Gastroesophageal sphincter (tissue), 4 donors: ENCODE measurements at regions not wholly inside any gene's neighbourhood (a gene's known extent, or its start where the extent isn't known, plus 50 kb on each side); places are given as distances from the start of the nearest gene placed in this dataset.

Source experiments
- ATAC-seq: fragments of 150-250 bp; one replicate; pipeline ENCODE4 v1.9.1; 2016; ENCODE audit warnings: mild to moderate bottlenecking, moderate library complexity
- H3K27ac ChIP-seq, 4 donors: fragments of 200-600 bp; sonication (generic) in 3 of 4; 1 replicate in 3 of 4; 2 replicates in 1 of 4; pipeline ENCODE4 v1.5.1; 2016 to 2019
- H3K27me3 ChIP-seq: fragments of 200-600 bp; sonication (generic); one replicate; pipeline ENCODE4 v1.5.1; 2019
- H3K36me3 ChIP-seq, 2 donors: fragments of 200-600 bp; sonication (generic); one replicate each; pipeline ENCODE4 v1.5.1; 2019; ENCODE audit warnings: control low read depth in 1 of 2
- H3K4me1 ChIP-seq, 3 donors: fragments of 200-600 bp; sonication (generic); 1 replicate in 2 of 3; 2 replicates in 1 of 3; pipeline ENCODE4 v1.5.1; 2016 to 2019; ENCODE audit warnings: control low read depth in 2 of 3
- H3K4me3 ChIP-seq, 2 donors: fragments of 200-600 bp; sonication (generic); one replicate each; pipeline ENCODE4 v1.5.1; 2019; ENCODE audit warnings: mild to moderate bottlenecking in 1 of 2, moderate library complexity in 1 of 2
- H3K9me3 ChIP-seq, 3 donors: fragments of 200-600 bp; sonication (generic); one replicate each; pipeline ENCODE4 v1.5.1; 2017 to 2019; ENCODE audit warnings: control low read depth in 2 of 3
- CTCF ChIP-seq, 4 experiments: fragments of 200-600 bp in 2 of 4; fragments of 450-650 bp in 2 of 4; sonication (generic) in 1 of 4; IDR thresholded peaks; one replicate each; pipeline ENCODE4 v1.5.1; 2017 to 2019; ENCODE audit warnings: antibody characterized with exemption in 4 of 4, mild to moderate bottlenecking in 2 of 4, moderate library complexity in 2 of 4
- EP300 ChIP-seq: sonication (generic); formaldehyde crosslinking; IDR thresholded peaks from one replicate; pipeline ENCODE4 v1.6.1; 2017; ENCODE audit warnings: antibody characterized with exemption, mild to moderate bottlenecking
- POLR2A ChIP-seq, 2 donors: fragments of 450-650 bp; IDR thresholded peaks; one replicate each; pipeline ENCODE4 v1.6.1; 2017; ENCODE audit warnings: antibody characterized with exemption in 2 of 2, mild to moderate bottlenecking in 2 of 2, moderate library complexity in 1 of 2
- POLR2AphosphoS5 ChIP-seq: sonication (generic); formaldehyde crosslinking; IDR thresholded peaks from one replicate; pipeline ENCODE4 v1.6.1; 2017; ENCODE audit warnings: antibody characterized with exemption
- WGBS, 2 donors: methylation state at CpG; one replicate each; pipeline ENCODE4 v1.1.5; 2018; ENCODE audit warnings: low coverage in 1 of 2; 5-methylcytosine and 5-hydroxymethylcytosine counted together

DNA sequence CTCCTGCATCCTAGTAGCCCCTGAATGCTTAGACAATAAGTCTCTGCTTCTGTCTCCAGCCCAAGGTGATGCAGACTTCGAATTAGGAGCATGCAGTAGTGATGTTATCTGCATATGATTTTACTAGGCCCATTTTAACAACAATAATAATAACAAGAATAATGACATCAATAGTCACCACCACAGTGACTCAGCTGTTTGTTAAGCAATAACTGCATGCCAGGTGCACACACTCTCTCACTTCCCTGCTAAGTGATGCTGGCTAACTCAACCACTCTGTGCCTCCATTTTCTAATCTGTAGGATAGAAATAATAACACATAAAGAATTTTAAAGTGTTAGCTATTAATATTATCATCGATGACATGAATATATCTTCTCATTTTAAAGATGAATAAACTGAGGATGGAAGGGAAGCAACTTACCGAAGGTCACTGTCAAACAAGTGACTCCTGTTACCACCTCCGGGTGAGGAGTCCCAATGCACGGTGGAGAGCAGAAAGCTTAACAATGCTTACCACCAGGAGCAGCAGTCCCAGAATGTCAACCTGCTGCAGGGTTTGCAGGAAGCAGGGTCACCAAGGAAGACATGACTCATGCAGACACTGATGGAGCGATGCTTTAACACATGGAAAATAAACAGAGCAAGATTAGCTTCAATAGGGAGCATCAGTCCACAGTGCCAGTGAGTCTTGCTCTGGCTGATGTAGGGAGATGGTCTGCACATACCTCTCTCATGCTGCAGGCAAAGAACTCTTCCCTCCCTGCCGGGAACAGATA is 290.2 kb downstream of the SPATA17 start:
- ATAC-seq = no peak
- TF ChIP-seq CTCF (IDR thresholded peaks at IDR 0.05) (no peak), POLR2A (IDR thresholded peaks at IDR 0.05) (no peak), POLR2AphosphoS5 (no peak), EP300 (no peak)
- no peaks in the 10 kb centered on the region for H3K9me3 ChIP-seq
- no peaks in the 10 kb centered on the region for H3K4me1 ChIP-seq
- H3K27ac ChIP-seq = no peak overlapping the region
- H3K36me3 ChIP-seq = no peaks in the 10 kb centered on the region
- WGBS, 2 donors = 46 to 68% methylated on average over 5 of the region's 7 CpGs
- H3K4me3 ChIP-seq = no peak overlapping the region
- H3K27me3 ChIP-seq = peaks cover 39% of the 10 kb centered on the region

DNA sequence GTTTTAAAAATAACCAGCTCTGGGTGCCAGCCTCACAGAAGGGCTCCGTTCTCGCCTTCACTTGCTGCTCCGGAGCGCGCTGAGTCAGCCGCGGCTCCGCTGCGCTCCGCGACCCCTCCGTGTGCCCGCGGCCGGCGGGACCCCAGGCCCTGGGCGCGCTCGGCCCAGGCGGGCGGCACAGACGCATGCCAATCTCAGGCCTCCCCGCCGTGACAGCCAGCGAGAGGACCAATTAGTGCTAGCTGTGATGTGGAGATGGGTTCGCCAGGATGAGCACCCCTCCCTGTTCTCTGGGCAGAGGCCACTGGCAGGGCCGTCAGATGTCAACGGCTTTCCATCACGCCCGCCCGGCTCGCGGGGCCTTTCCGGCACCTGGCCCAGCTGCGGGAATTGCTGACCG is 293.8 kb downstream of the SPATA17 start:
- TF ChIP-seq EP300 = no peak
- no peak for TF ChIP-seq POLR2AphosphoS5
- TF ChIP-seq POLR2A (IDR thresholded peaks at IDR 0.05) = no peak
- TF ChIP-seq CTCF (IDR thresholded peaks at IDR 0.05) = no peak
- peaks cover 41% of the 10 kb centered on the region for H3K27me3 ChIP-seq
- 49% methylated on average over 5 of the region's 36 CpGs; no CpG with 5 or more reads in 1 of the 2 donors for WGBS, 2 donors
- no peak overlapping the region for H3K4me3 ChIP-seq
- H3K4me1 ChIP-seq = no peaks in the 10 kb centered on the region
- no peak overlapping the region for H3K27ac ChIP-seq
- no peaks in the 10 kb centered on the region for H3K9me3 ChIP-seq
- no peaks in the 10 kb centered on the region for H3K36me3 ChIP-seq
- ATAC-seq = no peak

GRCh38 chr1:217929213-217929885 is 298.2 kb downstream of the SPATA17 start:
- H3K27me3 ChIP-seq = peaks cover 22% of the 10 kb centered on the region
- no peak for ATAC-seq
- WGBS, 2 donors = 54 to 64% methylated on average over 9 to 10 of the region's 10 CpGs
- no peaks in the 10 kb centered on the region for H3K4me1 ChIP-seq
- H3K36me3 ChIP-seq = no peaks in the 10 kb centered on the region
- TF ChIP-seq CTCF (IDR thresholded peaks at IDR 0.05) (no peak), EP300 (no peak), POLR2AphosphoS5 (no peak), POLR2A (IDR thresholded peaks at IDR 0.05) (no peak)
- no peak overlapping the region for H3K27ac ChIP-seq
- no peak overlapping the region for H3K4me3 ChIP-seq
- no peaks in the 10 kb centered on the region for H3K9me3 ChIP-seq

DNA sequence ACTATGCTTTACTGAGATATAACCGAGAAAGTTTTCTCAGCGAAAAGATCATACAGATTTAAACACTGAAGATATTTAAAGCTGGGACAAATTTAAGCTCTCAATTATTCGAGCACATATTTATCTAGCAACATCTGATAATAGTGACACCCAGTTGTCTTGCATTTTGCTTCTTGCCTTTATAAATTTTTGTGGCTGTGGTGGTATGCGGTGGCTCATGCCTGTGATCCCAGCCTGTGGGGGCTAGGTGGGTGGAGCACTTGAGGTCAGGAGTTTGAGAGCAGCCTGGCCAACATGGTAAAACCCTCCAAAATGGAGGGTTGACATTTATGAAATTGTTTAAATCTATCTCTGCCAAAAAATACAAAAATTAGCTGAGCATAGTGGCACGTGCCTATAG is 312.2 kb downstream of the SPATA17 start:
- H3K4me3 ChIP-seq = no peak overlapping the region
- no peak for ATAC-seq
- peaks cover 3% of the 10 kb centered on the region for H3K27me3 ChIP-seq
- no peaks in the 10 kb centered on the region for H3K36me3 ChIP-seq
- no peaks in the 10 kb centered on the region for H3K9me3 ChIP-seq
- 74 to 84% methylated on average over 5 of the region's 5 CpGs for WGBS, 2 donors
- no peak overlapping the region for H3K27ac ChIP-seq
- H3K4me1 ChIP-seq = no peaks in the 10 kb centered on the region
- TF ChIP-seq POLR2AphosphoS5 (no peak), EP300 (no peak), CTCF (IDR thresholded peaks at IDR 0.05) (no peak), POLR2A (IDR thresholded peaks at IDR 0.05) (no peak)

DNA sequence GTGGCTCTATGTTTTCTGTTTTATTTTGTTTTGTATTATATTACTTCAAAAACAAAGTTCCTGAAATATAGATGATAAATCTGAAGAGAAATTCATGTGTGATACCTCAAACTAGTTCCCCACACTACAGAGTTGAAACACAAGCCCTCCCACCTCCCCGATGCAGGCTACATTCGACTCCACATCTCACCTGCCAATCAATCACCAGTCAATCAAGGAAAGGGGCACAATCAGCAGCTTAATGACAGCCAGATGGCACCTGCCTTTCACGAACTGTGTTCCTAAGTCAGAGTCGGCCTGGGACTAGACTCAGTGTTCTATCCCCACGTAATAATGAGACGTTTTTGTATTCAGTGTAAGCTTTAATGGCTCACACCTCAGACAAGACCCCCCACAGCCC is 313.4 kb downstream of the SPATA17 start:
- no peaks in the 10 kb centered on the region for H3K9me3 ChIP-seq

More for the DNA sequence above, 313.4 kb downstream of the SPATA17 start:
- TF ChIP-seq EP300 (no peak), POLR2AphosphoS5 (no peak), POLR2A (IDR thresholded peaks at IDR 0.05) (no peak), CTCF (IDR thresholded peaks at IDR 0.05) (no peak)
- Histone ChIP-seq H3K27ac (no peak overlapping the region), H3K4me3 (no peak overlapping the region), H3K4me1 (no peaks in the 10 kb centered on the region), H3K27me3 (peaks cover 3% of the 10 kb centered on the region), H3K36me3 (no peaks in the 10 kb centered on the region)
- ATAC-seq = no peak
- WGBS, 2 donors = 60 to 73% methylated on average over 1 to 6 of the region's 6 CpGs
